ENCODE measurements at regions not wholly inside any gene's neighbourhood (a gene's known extent, or its start where the extent isn't known, plus 50 kb on each side); places are given as distances from the start of the nearest gene placed in this dataset.
A peak's percentile ranks its signal among the peaks of the same experiment; 100 is the strongest.

DNA sequence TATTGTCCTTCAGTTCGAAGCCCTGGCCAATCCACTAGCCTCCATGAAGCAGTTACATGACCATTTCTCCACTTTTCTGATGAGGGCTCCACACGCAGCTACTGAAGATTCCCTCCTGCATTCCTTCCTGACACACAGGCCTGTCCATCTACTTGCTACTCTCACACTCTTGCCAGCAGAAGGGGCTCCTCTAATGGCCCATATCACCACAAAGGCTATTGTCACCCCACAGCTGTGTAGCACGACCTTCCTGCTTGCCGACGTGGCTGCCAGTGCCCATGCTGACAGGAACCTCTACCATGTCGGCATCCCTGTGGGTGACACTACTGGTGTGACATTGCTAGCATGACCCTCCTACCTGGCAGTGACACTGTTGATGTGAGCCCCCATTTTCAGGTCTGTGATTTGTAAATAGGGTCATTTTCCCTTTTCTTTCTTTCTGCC, 1528.6 kb upstream of the TPTE start:
- H3K27ac Mint-ChIP-seq = no peak overlapping the region
- ATAC-seq = peak; percentile 12

DNA sequence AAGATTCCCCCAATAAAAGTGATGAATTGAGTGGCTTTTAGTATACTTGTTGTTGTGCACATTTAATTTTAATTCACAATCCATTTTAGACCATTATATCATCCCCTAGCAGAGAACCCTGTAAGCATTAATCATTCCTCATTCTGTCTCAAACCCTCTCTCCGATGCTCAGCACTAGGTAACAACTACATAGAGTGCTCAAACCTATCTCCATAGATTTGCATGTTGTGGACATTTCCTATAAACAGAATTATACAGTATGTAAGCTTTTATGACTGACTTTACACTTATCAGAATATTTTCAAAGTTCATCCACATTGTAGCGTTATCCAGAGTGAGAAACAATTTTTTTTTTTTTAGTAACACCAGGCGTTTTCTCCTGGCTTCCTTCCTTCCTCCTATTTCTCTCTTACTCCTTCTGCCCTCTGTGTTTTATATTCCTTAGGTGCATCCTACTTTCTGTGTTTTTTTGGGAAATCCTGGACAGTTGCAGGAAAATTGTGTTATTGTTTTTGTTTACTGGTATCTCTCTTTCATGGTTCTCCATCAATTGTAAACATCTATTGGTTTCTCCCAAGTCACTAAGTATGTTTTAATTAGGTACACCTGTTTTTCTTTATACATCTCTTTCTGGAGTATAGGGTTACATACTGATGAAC, 1528.0 kb upstream of the TPTE start:
- Mint-ChIP-seq H3K9me3 (peaks cover 97% of the 10 kb centered on the region), H3K27me3 (ENCODE audit: low read depth) (peaks cover 58% of the 10 kb centered on the region), H3K27ac (no peak overlapping the region), H3K4me1 (no peaks in the 10 kb centered on the region), H3K4me3 (no peak overlapping the region), H3K36me3 (peaks cover 95% of the 10 kb centered on the region)
- POLR2A ChIA-PET = no interaction called here
- TF ChIP-seq JUN (CRISPR knock-in tag; IDR thresholded peaks at IDR 0.05) = no peak
- no peak for TF ChIP-seq FOXK1 (CRISPR knock-in tag; IDR thresholded peaks at IDR 0.05)
- TF ChIP-seq, protein P1, sequence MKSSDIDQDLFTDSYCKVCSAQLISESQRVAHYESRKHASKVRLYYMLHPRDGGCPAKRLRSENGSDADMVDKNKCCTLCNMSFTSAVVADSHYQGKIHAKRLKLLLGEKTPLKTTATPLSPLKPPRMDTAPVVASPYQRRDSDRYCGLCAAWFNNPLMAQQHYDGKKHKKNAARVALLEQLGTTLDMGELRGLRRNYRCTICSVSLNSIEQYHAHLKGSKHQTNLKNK (CRISPR knock-in tag; IDR thresholded peaks at IDR 0.05) = no peak
- no peak for TF ChIP-seq NR1H2 (CRISPR knock-in tag; IDR thresholded peaks at IDR 0.05)
- no peak for TF ChIP-seq CTCF (IDR thresholded peaks at IDR 0.05)
- no peak for TF ChIP-seq IRF2 (CRISPR knock-in tag; IDR thresholded peaks at IDR 0.05; ENCODE audit: borderline replicate concordance, low read depth)
- no peak for TF ChIP-seq ZNF416 (CRISPR knock-in tag; IDR thresholded peaks at IDR 0.05)
- TF ChIP-seq ZNF219 (CRISPR knock-in tag; IDR thresholded peaks at IDR 0.05; ENCODE audit: borderline replicate concordance) = no peak
- no peak for TF ChIP-seq ZNF425 (CRISPR knock-in tag; conservative IDR thresholded peaks at IDR 0.05)
- TF ChIP-seq AR (CRISPR knock-in tag; IDR thresholded peaks at IDR 0.05) = no peak
- no peak for TF ChIP-seq PRRX2 (CRISPR knock-in tag; IDR thresholded peaks at IDR 0.05)
- TF ChIP-seq HMGA2 (CRISPR knock-in tag; IDR thresholded peaks at IDR 0.05) = no peak
- peak; percentile 6 for ATAC-seq
- CTCF ChIA-PET = no interaction called here
- DNase-seq (ENCODE audit: low spot score) = no peak

More for the DNA sequence above, 1528.6 kb upstream of the TPTE start:
- no peak for DNase-seq (ENCODE audit: low spot score)
- ChIA-PET CTCF (no interaction called here), POLR2A (no interaction called here)
- H3K9me3 Mint-ChIP-seq = peaks cover 90% of the 10 kb centered on the region
- no peak overlapping the region for H3K4me3 Mint-ChIP-seq
- TF ChIP-seq NFATC4 (CRISPR knock-in tag; IDR thresholded peaks at IDR 0.05) = no peak
- peak; percentile 79; the same call in 1 of the 2 replicates for TF ChIP-seq JUN (CRISPR knock-in tag; IDR thresholded peaks at IDR 0.05)
- TF ChIP-seq, protein P2, sequence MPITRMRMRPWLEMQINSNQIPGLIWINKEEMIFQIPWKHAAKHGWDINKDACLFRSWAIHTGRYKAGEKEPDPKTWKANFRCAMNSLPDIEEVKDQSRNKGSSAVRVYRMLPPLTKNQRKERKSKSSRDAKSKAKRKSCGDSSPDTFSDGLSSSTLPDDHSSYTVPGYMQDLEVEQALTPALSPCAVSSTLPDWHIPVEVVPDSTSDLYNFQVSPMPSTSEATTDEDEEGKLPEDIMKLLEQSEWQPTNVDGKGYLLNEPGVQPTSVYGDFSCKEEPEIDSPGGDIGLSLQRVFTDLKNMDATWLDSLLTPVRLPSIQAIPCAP (CRISPR knock-in tag; IDR thresholded peaks at IDR 0.05) = peak; percentile 54; the same call in 1 of the 2 replicates
- TF ChIP-seq NR1H2 (CRISPR knock-in tag; IDR thresholded peaks at IDR 0.05) = no peak; the same call in 1 of the 2 replicates
- peak; percentile 42; the same call in 1 of the 2 replicates for TF ChIP-seq ZNF219 (CRISPR knock-in tag; IDR thresholded peaks at IDR 0.05; ENCODE audit: borderline replicate concordance)
- TF ChIP-seq SMAD4 (CRISPR knock-in tag; IDR thresholded peaks at IDR 0.05) = peak; percentile 16; the same call in 1 of the 2 replicates
- no peak for TF ChIP-seq RELA (CRISPR knock-in tag; IDR thresholded peaks at IDR 0.05; ENCODE audit: borderline replicate concordance)
- no peak for TF ChIP-seq ATF2 (CRISPR knock-in tag; IDR thresholded peaks at IDR 0.05; ENCODE audit: borderline replicate concordance, low read depth)
- no peak for TF ChIP-seq PRRX2 (CRISPR knock-in tag; IDR thresholded peaks at IDR 0.05)
- H3K36me3 Mint-ChIP-seq = peaks cover 91% of the 10 kb centered on the region
- H3K4me1 Mint-ChIP-seq = no peaks in the 10 kb centered on the region
- peaks cover 58% of the 10 kb centered on the region for H3K27me3 Mint-ChIP-seq (ENCODE audit: low read depth)

Data from WTC11 (cell line).